Caco-2 (cell line): ENCODE measurements at regions not wholly inside any gene's neighbourhood (a gene's known extent, or its start where the extent isn't known, plus 50 kb on each side); places are given as distances from the start of the nearest gene placed in this dataset.

Experiments used
- BruUV-seq: library from RNA; stranded (reverse); fragments of 400-500 nt; replicated peaks from 2 replicates; lab custom pipeline; 2021; lab: Mats Ljungman, UMichigan
- CTCF ChIA-PET: fragments of 300-600 bp; sonication (Branson Sonifier 250); formaldehyde crosslinking; loops from one replicate; lab custom pipeline; 2022; ENCODE audit warnings: antibody characterized with exemption; lab: Charles Lee
- POLR2A ChIA-PET: fragments of 300-600 bp; sonication (Branson Sonifier 250); formaldehyde crosslinking; loops from one replicate; lab custom pipeline; 2022; ENCODE audit warnings: antibody characterized with exemption; lab: Charles Lee
- DNase-seq, 2 experiments: peaks; one replicate each; pipeline versions ENCODE4 v3.0.0 to v3.0.0-alpha.2; 2020 to 2022
- H3K27me3 ChIP-seq: replicated peaks from 2 replicates; pipeline ENCODE4 v1.6.0; 2011; ENCODE audit warnings: low read length; ENCODE audit not compliant: control insufficient read depth, insufficient read depth
- H3K36me3 ChIP-seq: 2 replicates; pipeline ENCODE4 v1.5.1; 2011; ENCODE audit warnings: low read length; ENCODE audit not compliant: control insufficient read depth, insufficient read depth
- H3K4me1 ChIP-seq: fragments of 250-450 bp; sonication (Bioruptor Pico); 2 replicates; pipeline ENCODE4 v1.5.1; 2020; ENCODE audit warnings: mild to moderate bottlenecking
- H3K4me3 ChIP-seq: 2 replicates; pipeline ENCODE4 v1.5.1; 2011; ENCODE audit warnings: low read depth, mild to moderate bottlenecking, control low read depth, low read length
- H3K9me3 ChIP-seq: fragments of 250-450 bp; sonication (Bioruptor Pico); 2 replicates; pipeline ENCODE4 v1.5.1; 2020; ENCODE audit warnings: mild to moderate bottlenecking, moderate library complexity
- H3K27ac Mint-ChIP-seq: one replicate; pipeline ENCODE4 v1.8.0; 2022; ENCODE audit warnings: mixed read lengths; ENCODE audit not compliant: unreplicated experiment
- H3K27me3 Mint-ChIP-seq: one replicate; pipeline ENCODE4 v1.8.0; 2022; ENCODE audit warnings: mixed read lengths; ENCODE audit not compliant: insufficient read depth, unreplicated experiment
- H3K36me3 Mint-ChIP-seq: one replicate; pipeline ENCODE4 v1.8.0; 2022; ENCODE audit warnings: mild to moderate bottlenecking, mixed read lengths; ENCODE audit not compliant: insufficient read depth, unreplicated experiment
- H3K4me1 Mint-ChIP-seq: one replicate; pipeline ENCODE4 v1.8.0; 2022; ENCODE audit warnings: low read depth, mixed read lengths; ENCODE audit not compliant: unreplicated experiment
- H3K4me3 Mint-ChIP-seq: one replicate; pipeline ENCODE4 v1.8.0; 2022; ENCODE audit warnings: mild to moderate bottlenecking, moderate library complexity, mixed read lengths; ENCODE audit not compliant: unreplicated experiment
- H3K9me3 Mint-ChIP-seq: one replicate; pipeline ENCODE4 v1.8.0; 2022; ENCODE audit warnings: mixed read lengths; ENCODE audit not compliant: unreplicated experiment
- intact Hi-C: fragments of 100-400 bp; cut with micrococcal nuclease; formaldehyde crosslinking; loops from one replicate; pipeline ENCODE4 v1.10.0; 2022; ENCODE audit not compliant: unreplicated experiment
- TF ChIP-seq, protein P1 (sequence below), 2 experiments: fragments of 200-600 bp in 1 of 2; IDR thresholded peaks; 1 replicate in 1 of 2; 2 replicates in 1 of 2; pipeline versions ENCODE4 v1.5.1 to v1.8.0; 2011 to 2022; ENCODE audit warnings: antibody characterized with exemption in 1 of 2, control low read depth in 1 of 2, inconsistent platforms in 1 of 2, low read depth in 1 of 2, low read length in 1 of 2, mild to moderate bottlenecking in 1 of 2, moderate library complexity in 1 of 2; ENCODE audit not compliant: insufficient read depth in 1 of 2, severe bottlenecking in 1 of 2, unreplicated experiment in 1 of 2

DNA sequence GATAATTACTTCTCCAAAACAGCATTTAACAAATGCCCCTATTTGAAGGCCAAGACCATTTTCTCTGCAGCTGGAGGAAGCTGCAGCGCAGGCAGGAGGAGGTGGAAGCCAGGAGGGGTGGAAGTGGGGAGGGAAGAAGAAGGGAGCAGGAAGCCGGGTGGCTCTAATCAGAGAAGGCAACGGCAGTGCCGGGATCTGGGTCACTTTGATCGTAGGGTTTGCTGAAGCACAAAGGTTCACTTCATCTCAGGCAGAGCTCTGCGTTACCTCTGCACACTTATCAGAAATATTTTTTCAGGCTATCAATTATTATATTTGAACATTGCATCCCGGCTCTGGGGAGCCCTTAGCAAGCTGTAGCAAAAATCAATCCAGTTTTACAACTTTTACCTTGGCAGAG lies 315.8 kb upstream of the POU3F3 start:
- no peaks in the 10 kb centered on the region for H3K27me3 ChIP-seq
- Mint-ChIP-seq H3K4me3 (no peak overlapping the region), H3K9me3 (no peaks in the 10 kb centered on the region), H3K4me1 (no peaks in the 10 kb centered on the region), H3K27ac (no peak overlapping the region), H3K27me3 (peaks cover 5% of the 10 kb centered on the region), H3K36me3 (no peaks in the 10 kb centered on the region)
- H3K4me3 ChIP-seq: no peak overlapping the region
- DNase-seq: no peak
- H3K36me3 ChIP-seq: no peaks in the 10 kb centered on the region
- H3K9me3 ChIP-seq: no peaks in the 10 kb centered on the region
- POLR2A ChIA-PET: no interaction called here
- BruUV-seq: no TSS peak
- no peaks in the 10 kb centered on the region for H3K4me1 ChIP-seq
- intact Hi-C loops: no loop called here
- CTCF ChIA-PET: no interaction called here
- TF ChIP-seq, protein P1, sequence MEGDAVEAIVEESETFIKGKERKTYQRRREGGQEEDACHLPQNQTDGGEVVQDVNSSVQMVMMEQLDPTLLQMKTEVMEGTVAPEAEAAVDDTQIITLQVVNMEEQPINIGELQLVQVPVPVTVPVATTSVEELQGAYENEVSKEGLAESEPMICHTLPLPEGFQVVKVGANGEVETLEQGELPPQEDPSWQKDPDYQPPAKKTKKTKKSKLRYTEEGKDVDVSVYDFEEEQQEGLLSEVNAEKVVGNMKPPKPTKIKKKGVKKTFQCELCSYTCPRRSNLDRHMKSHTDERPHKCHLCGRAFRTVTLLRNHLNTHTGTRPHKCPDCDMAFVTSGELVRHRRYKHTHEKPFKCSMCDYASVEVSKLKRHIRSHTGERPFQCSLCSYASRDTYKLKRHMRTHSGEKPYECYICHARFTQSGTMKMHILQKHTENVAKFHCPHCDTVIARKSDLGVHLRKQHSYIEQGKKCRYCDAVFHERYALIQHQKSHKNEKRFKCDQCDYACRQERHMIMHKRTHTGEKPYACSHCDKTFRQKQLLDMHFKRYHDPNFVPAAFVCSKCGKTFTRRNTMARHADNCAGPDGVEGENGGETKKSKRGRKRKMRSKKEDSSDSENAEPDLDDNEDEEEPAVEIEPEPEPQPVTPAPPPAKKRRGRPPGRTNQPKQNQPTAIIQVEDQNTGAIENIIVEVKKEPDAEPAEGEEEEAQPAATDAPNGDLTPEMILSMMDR (IDR thresholded peaks at IDR 0.05; ENCODE audit: insufficient read depth in 1 of 2, low read depth in 1 of 2, low read length in 1 of 2, severe bottlenecking in 1 of 2, unreplicated experiment in 1 of 2): no peak

DNA sequence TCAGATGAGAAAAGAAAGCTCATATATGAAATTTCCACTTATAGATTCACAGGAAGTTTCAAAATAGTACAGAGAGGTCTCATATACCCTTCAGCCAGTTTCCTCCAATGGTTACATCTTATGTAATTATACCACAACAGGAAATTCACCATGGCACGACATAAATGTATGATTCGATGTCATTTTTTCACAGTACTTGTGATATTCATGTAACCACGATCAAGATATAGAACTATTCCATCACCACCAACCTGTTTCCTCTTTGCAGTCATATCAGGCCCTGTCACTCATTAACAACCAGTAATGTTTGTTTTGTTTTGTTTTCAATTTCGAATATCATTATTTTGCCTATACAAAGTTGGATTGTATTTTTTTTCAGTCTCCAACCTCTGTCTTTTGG lies 314.3 kb upstream of the POU3F3 start:
- H3K36me3 ChIP-seq: no peaks in the 10 kb centered on the region
- no peaks in the 10 kb centered on the region for H3K27me3 ChIP-seq
- Mint-ChIP-seq H3K27ac (no peak overlapping the region), H3K27me3 (peaks cover 5% of the 10 kb centered on the region), H3K36me3 (no peaks in the 10 kb centered on the region), H3K4me1 (no peaks in the 10 kb centered on the region), H3K9me3 (no peaks in the 10 kb centered on the region), H3K4me3 (no peak overlapping the region)
- H3K4me3 ChIP-seq: no peak overlapping the region
- no peak for DNase-seq
- ChIA-PET POLR2A (no interaction called here), CTCF (no interaction called here)
- intact Hi-C loops: no loop called here
- no peaks in the 10 kb centered on the region for H3K4me1 ChIP-seq
- BruUV-seq: no TSS peak
- TF ChIP-seq, protein P1 (IDR thresholded peaks at IDR 0.05; ENCODE audit: insufficient read depth in 1 of 2, low read depth in 1 of 2, low read length in 1 of 2, severe bottlenecking in 1 of 2, unreplicated experiment in 1 of 2): no peak
- H3K9me3 ChIP-seq: no peaks in the 10 kb centered on the region

DNA sequence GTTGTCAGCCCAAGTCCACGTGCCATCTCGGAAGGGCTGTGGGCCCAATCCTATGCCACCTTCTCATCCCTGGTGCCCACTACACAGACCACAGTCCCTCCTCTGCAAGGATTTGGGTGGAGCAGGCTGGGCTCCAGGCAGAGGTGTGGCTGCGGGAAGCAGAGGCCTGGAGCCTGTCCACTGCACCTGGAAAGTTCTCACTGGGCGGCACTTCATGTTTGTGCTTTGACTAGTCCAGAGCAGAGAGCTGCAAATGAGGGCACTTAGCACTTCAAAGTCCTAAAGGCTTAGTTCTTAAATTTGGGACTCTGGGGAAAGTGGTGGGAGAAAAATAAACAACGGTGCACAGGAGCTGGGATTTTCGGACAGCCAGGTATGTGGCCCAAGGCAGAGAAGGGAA lies 308.9 kb upstream of the POU3F3 start:
- no TSS peak for BruUV-seq
- intact Hi-C loops: no loop called here
- DNase-seq: no peak
- Histone ChIP-seq H3K27me3 (no peaks in the 10 kb centered on the region), H3K36me3 (no peaks in the 10 kb centered on the region), H3K4me3 (no peak overlapping the region), H3K4me1 (no peaks in the 10 kb centered on the region), H3K9me3 (no peaks in the 10 kb centered on the region)
- H3K4me1 Mint-ChIP-seq: no peaks in the 10 kb centered on the region
- TF ChIP-seq, protein P1 (IDR thresholded peaks at IDR 0.05; ENCODE audit: insufficient read depth in 1 of 2, low read depth in 1 of 2, low read length in 1 of 2, severe bottlenecking in 1 of 2, unreplicated experiment in 1 of 2): no peak
- H3K9me3 Mint-ChIP-seq: no peaks in the 10 kb centered on the region
- CTCF ChIA-PET: no interaction called here
- H3K4me3 Mint-ChIP-seq: no peak overlapping the region
- POLR2A ChIA-PET: no interaction called here
- H3K27ac Mint-ChIP-seq: no peak overlapping the region
- peaks cover 5% of the 10 kb centered on the region for H3K36me3 Mint-ChIP-seq
- peaks cover 12% of the 10 kb centered on the region for H3K27me3 Mint-ChIP-seq
